ENCODE measurements at regions not wholly inside any gene's neighbourhood (a gene's known extent, or its start where the extent isn't known, plus 50 kb on each side); places are given as distances from the start of the nearest gene placed in this dataset.

DNA sequence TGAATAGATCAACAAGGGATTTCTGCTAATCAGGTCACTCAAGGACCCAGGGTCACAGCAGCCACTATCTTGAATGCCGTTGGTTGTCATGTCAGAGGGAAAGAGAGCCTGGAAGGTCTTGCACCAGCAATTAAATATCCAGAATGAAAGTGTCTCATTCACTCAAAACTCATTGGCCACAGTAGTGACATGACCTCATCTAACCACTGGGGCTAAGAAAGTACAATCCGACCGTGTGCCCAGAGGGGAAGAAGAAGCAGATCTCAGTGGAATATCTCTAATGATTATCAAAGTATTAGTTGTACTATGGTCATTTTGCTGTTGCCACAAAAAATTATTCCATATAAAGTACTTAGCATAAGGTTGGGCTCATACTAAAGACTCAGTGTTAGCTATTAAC lies 210.0 kb downstream of the QDPR start:
- TF ChIP-seq, protein P1, sequence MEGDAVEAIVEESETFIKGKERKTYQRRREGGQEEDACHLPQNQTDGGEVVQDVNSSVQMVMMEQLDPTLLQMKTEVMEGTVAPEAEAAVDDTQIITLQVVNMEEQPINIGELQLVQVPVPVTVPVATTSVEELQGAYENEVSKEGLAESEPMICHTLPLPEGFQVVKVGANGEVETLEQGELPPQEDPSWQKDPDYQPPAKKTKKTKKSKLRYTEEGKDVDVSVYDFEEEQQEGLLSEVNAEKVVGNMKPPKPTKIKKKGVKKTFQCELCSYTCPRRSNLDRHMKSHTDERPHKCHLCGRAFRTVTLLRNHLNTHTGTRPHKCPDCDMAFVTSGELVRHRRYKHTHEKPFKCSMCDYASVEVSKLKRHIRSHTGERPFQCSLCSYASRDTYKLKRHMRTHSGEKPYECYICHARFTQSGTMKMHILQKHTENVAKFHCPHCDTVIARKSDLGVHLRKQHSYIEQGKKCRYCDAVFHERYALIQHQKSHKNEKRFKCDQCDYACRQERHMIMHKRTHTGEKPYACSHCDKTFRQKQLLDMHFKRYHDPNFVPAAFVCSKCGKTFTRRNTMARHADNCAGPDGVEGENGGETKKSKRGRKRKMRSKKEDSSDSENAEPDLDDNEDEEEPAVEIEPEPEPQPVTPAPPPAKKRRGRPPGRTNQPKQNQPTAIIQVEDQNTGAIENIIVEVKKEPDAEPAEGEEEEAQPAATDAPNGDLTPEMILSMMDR (conservative IDR thresholded peaks at IDR 0.05 in 1 of 2, IDR thresholded peaks at IDR 0.05 in 1 of 2; ENCODE audit: extremely low read depth in 1 of 2, insufficient read depth in 1 of 2, low read depth in 1 of 2, low read length in 2 of 2) = no peak
- no peak for TF ChIP-seq EZH2 (IDR thresholded peaks at IDR 0.05; ENCODE audit: borderline replicate concordance, low read length)

All from mammary epithelial cell (primary cell).